ENCODE measurements at regions not wholly inside any gene's neighbourhood (a gene's known extent, or its start where the extent isn't known, plus 50 kb on each side); places are given as distances from the start of the nearest gene placed in this dataset.

DNA sequence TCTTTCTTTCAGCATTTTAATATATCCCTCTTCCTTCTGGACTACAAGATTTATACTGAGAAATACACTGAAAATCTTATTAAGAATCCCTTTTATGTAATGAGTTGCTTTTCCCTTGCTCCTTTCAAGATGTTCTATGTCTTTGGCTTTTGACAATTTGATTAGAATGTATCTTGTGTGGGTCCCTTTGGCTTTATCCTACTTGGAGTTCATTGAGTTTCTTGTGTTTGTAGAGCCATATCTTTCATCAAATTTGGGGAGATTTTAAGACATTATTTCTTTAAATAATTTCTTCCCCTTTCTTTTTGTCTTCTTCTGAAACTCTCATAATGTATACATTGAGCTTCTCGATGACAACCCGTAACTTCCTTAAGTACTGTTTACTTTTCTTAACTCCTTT lies 739.9 kb upstream of the AMOT start:
- ChIA-PET POLR2A (ENCODE audit: partially characterized antibody) (no interaction called here), CTCF (ENCODE audit: partially characterized antibody) (no interaction called here)
- H3K4me2 ChIP-seq (ENCODE audit: insufficient read depth in 1 of 2, low read depth in 2 of 2, low read length in 2 of 2): no peak overlapping the region
- no peak overlapping the region for H2BK15ac ChIP-seq (ENCODE audit: low read length)
- no peak overlapping the region for H3K14ac ChIP-seq (ENCODE audit: insufficient read length)
- no peaks in the 10 kb centered on the region for H3K27me3 ChIP-seq (replicated peaks in 1 of 4; ENCODE audit: control insufficient read depth in 3 of 4, extremely low read depth in 1 of 4, insufficient read depth in 3 of 4, low read length in 3 of 4)
- H3K27ac ChIP-seq (ENCODE audit: low read depth, low read length): no peak overlapping the region
- WGBS, 2 experiments (ENCODE audit: extremely low coverage in 1 of 2, insufficient coverage in 1 of 2, insufficient read length in 1 of 2, insufficient replicate concordance in 2 of 2, low coverage in 1 of 2, low lambda C conversion rate in 2 of 2, missing lambda C conversion rate in 1 of 2): 100% methylated on average over 2 of the region's 2 CpGs; no CpG with 5 or more reads in 1 of the 2 experiments
- no peak overlapping the region for H4K91ac ChIP-seq (replicated peaks; ENCODE audit: insufficient read length, low read length)
- H2AK5ac ChIP-seq (ENCODE audit: low read depth, low read length): no peak overlapping the region
- H3K18ac ChIP-seq (ENCODE audit: extremely low read depth, low read length): no peak overlapping the region
- H3K79me2 ChIP-seq (ENCODE audit: control insufficient read depth in 1 of 2, insufficient read depth in 2 of 2, low read length in 2 of 2): no peaks in the 10 kb centered on the region
- H3K79me1 ChIP-seq (ENCODE audit: low read depth, low read length): no peaks in the 10 kb centered on the region
- H3K23me2 ChIP-seq (ENCODE audit: low read depth, low read length): no peaks in the 10 kb centered on the region
- H3K9me3 ChIP-seq (ENCODE audit: insufficient read depth in 2 of 2, low read depth in 1 of 2, low read length in 1 of 2): no peaks in the 10 kb centered on the region; a peak in 1 of 4 replicates
- no peak overlapping the region for H3K23ac ChIP-seq (ENCODE audit: insufficient read length)
- no peak overlapping the region for H3K9ac ChIP-seq (replicated peaks in 1 of 4; ENCODE audit: extremely low read depth in 1 of 4, low read depth in 3 of 4, low read length in 3 of 4)
- H3K56ac ChIP-seq (replicated peaks; ENCODE audit: insufficient read length, low read depth, low read length): no peak overlapping the region
- no peak overlapping the region for H4K5ac ChIP-seq (ENCODE audit: insufficient read length, low read depth, low read length)
- no peaks in the 10 kb centered on the region for H4K20me1 ChIP-seq (replicated peaks in 1 of 2; ENCODE audit: control insufficient read depth in 1 of 2, insufficient read depth in 2 of 2, low read length in 2 of 2)
- no peaks in the 10 kb centered on the region for H3K4me1 ChIP-seq (replicated peaks in 1 of 4; ENCODE audit: control insufficient read depth in 3 of 4, insufficient read depth in 4 of 4, low read length in 3 of 4)
- FAIRE-seq (peak; percentile 45), DNase-seq (ENCODE audit: low read depth in 1 of 2, low spot score in 2 of 2) (no peak)
- no peak overlapping the region for H2BK120ac ChIP-seq (replicated peaks; ENCODE audit: low read depth, low read length)
- H3K4me3 ChIP-seq (ENCODE audit: extremely low read depth in 1 of 4, insufficient read depth in 2 of 4, low read depth in 3 of 4, low read length in 4 of 4): no peak overlapping the region
- H2BK5ac ChIP-seq (ENCODE audit: low read depth, low read length): no peak overlapping the region
- no peak overlapping the region for H2BK20ac ChIP-seq (ENCODE audit: low read length)
- no peak overlapping the region for H3K4ac ChIP-seq (replicated peaks; ENCODE audit: insufficient read length, low read depth, low read length)
- H3K36me3 ChIP-seq (ENCODE audit: control insufficient read depth in 2 of 4, insufficient read depth in 4 of 4, low read length in 3 of 4): no peaks in the 10 kb centered on the region
- no peak overlapping the region for H2AFZ ChIP-seq (ENCODE audit: low read length)
- no peak overlapping the region for H4K8ac ChIP-seq (ENCODE audit: extremely low read depth, insufficient read depth, low read length)
- no peak overlapping the region for H2BK12ac ChIP-seq (ENCODE audit: low read depth, low read length)
- TF ChIP-seq KDM5A (IDR thresholded peaks at IDR 0.05; ENCODE audit: low read length): no peak
- TF ChIP-seq GTF2F1 (IDR thresholded peaks at IDR 0.05; ENCODE audit: borderline replicate concordance, low read depth, low read length): no peak
- no peak for TF ChIP-seq RAD21 (IDR thresholded peaks at IDR 0.05 in 1 of 2, conservative IDR thresholded peaks at IDR 0.05 in 1 of 2; ENCODE audit: low read depth in 2 of 2, low read length in 2 of 2)
- TF ChIP-seq PHF8 (conservative IDR thresholded peaks at IDR 0.05; ENCODE audit: low read depth, low read length): no peak
- TF ChIP-seq POU5F1 (IDR thresholded peaks at IDR 0.05; ENCODE audit: low read depth, low read length): no peak
- TF ChIP-seq RXRA (IDR thresholded peaks at IDR 0.05; ENCODE audit: insufficient read depth, low read depth, low read length): no peak
- TF ChIP-seq KDM1A (IDR thresholded peaks at IDR 0.05; ENCODE audit: borderline replicate concordance, low read length): no peak
